ENCODE measurements at regions not wholly inside any gene's neighbourhood (a gene's known extent, or its start where the extent isn't known, plus 50 kb on each side); places are given as distances from the start of the nearest gene placed in this dataset.
"Not testable (repeated sequence)": the region's sequence is repeated elsewhere in the genome, so short reads cannot be mapped to it uniquely, and the experiment has no call there.

- DNase-seq (ENCODE audit: low read depth): no peak
These were observed 246.7 kb downstream of the HS3ST3B1 start for GRCh38 chr17:14547556-14547955.

GRCh38 chr17:14547016-14547415, 246.1 kb downstream of the HS3ST3B1 start:
- no peak for DNase-seq (ENCODE audit: low read depth)

- no peak for DNase-seq (ENCODE audit: low read depth)
These were observed 244.4 kb downstream of the HS3ST3B1 start for GRCh38 chr17:14545156-14545906.

- no peak for DNase-seq (ENCODE audit: low read depth)
These were observed 240.8 kb downstream of the HS3ST3B1 start for GRCh38 chr17:14541714-14542113.

- DNase-seq (ENCODE audit: low read depth): no peak
These were observed 238.9 kb downstream of the HS3ST3B1 start for GRCh38 chr17:14539801-14540200.

GRCh38 chr17:14532242-14532641, 231.4 kb downstream of the HS3ST3B1 start:
- DNase-seq (ENCODE audit: low read depth): not testable (repeated sequence)

- no peak for DNase-seq (ENCODE audit: low read depth)
These were observed 224.9 kb downstream of the HS3ST3B1 start for GRCh38 chr17:14525551-14526455.

GRCh38 chr17:14522795-14523387, 222.0 kb downstream of the HS3ST3B1 start:
- DNase-seq (ENCODE audit: low read depth): no peak

- DNase-seq (ENCODE audit: low read depth): not testable (repeated sequence)
These were observed 218.0 kb downstream of the HS3ST3B1 start for GRCh38 chr17:14518919-14519318.

- DNase-seq (ENCODE audit: low read depth): no peak
These were observed 214.1 kb downstream of the HS3ST3B1 start for GRCh38 chr17:14514973-14515372.

GRCh38 chr17:14513835-14514234, 213.0 kb downstream of the HS3ST3B1 start:
- DNase-seq (ENCODE audit: low read depth): no peak

GRCh38 chr17:14510136-14510535, 209.3 kb downstream of the HS3ST3B1 start:
- no peak for DNase-seq (ENCODE audit: low read depth)

GRCh38 chr17:14508156-14508555, 207.3 kb downstream of the HS3ST3B1 start:
- DNase-seq (ENCODE audit: low read depth): no peak

GRCh38 chr17:14506364-14506763, 205.5 kb downstream of the HS3ST3B1 start:
- no peak for DNase-seq (ENCODE audit: low read depth)

- DNase-seq (ENCODE audit: low read depth): no peak
These were observed 204.7 kb downstream of the HS3ST3B1 start for GRCh38 chr17:14505606-14506005.

- no peak for DNase-seq (ENCODE audit: low read depth)
These were observed 199.1 kb downstream of the HS3ST3B1 start for GRCh38 chr17:14499976-14500375.

- no peak for DNase-seq (ENCODE audit: low read depth)
These were observed 197.9 kb downstream of the HS3ST3B1 start for GRCh38 chr17:14498812-14499211.

GRCh38 chr17:14494161-14494560, 193.3 kb downstream of the HS3ST3B1 start:
- no peak for DNase-seq (ENCODE audit: low read depth)

GRCh38 chr17:14489986-14490385, 189.1 kb downstream of the HS3ST3B1 start:
- DNase-seq (ENCODE audit: low read depth): no peak

- DNase-seq (ENCODE audit: low read depth): no peak
These were observed 188.2 kb downstream of the HS3ST3B1 start for GRCh38 chr17:14488958-14489550.

GRCh38 chr17:14487068-14487467, 186.2 kb downstream of the HS3ST3B1 start:
- no peak for DNase-seq (ENCODE audit: low read depth)

GRCh38 chr17:14482715-14483114, 181.8 kb downstream of the HS3ST3B1 start:
- DNase-seq (ENCODE audit: low read depth): no peak

Measured in activated gamma-delta T cell treated with anti-CD3 and anti-CD28 coated beads, Interleukin-2, amount 50 U/mL, for 16 hours (primary cell).